ENCODE measurements at regions not wholly inside any gene's neighbourhood (a gene's known extent, or its start where the extent isn't known, plus 50 kb on each side); places are given as distances from the start of the nearest gene placed in this dataset.
"Not testable (repeated sequence)": the region's sequence is repeated elsewhere in the genome, so short reads cannot be mapped to it uniquely, and the experiment has no call there.

DNA sequence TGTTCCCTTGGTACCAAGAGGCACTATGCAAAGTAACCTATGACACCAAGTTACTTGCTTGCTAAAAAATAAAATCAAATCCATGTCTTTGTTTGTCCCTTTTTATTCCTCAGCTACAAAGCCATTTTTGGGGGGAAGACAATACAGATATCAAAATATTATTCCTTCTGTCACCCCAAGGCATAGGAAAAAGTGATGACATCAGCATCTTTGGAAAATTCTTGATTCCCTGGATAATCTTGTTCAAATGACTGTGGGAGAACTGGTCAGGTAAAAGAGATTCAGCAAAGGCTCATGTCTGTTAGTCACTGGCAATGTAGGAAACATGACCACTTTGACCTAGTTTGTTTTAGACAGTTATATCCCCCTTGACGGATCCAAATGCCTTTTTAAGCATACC, 373.1 kb downstream of the MAT2B start:
- DNase-seq (ENCODE audit: low read depth) = no peak

DNA sequence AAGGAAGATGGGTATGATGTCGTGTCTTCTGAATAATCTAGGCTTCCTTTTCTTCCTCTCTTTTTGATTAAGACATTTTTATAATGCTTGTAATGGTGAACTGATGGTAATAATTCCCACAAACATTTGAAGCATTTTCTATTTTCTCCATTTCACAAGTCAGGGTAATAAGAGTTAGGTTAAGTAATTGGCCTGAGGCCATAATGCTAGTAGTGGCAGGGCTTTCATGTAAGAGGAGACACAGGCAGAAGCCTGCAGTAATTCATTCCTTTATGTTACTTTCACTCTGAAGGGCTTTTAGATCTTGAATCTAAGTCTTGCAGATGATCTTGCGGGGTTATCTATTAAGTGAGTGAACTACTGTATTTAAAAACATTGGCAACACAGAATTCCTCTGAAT, 374.9 kb downstream of the MAT2B start:
- DNase-seq (ENCODE audit: low read depth) = no peak

DNA sequence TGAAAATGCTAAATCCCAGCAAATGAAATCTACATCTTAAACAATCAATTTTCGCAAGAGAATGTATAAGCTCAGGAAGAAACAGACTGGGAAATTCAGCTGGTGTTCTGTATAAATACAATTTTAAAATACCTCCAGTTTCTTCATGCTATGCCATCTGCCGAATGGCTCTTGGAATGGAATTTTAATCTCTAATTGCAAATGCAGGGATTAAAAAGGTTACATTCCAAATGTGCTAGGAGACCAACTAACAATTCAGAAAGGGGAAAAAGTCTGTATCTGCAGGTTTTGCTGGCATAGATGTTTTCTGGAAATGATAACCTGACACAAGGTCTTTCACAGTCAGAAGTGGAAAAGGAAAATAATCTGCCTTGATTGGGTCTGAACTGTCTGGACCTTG, 379.7 kb downstream of the MAT2B start:
- no peak for DNase-seq (ENCODE audit: low read depth)

DNA sequence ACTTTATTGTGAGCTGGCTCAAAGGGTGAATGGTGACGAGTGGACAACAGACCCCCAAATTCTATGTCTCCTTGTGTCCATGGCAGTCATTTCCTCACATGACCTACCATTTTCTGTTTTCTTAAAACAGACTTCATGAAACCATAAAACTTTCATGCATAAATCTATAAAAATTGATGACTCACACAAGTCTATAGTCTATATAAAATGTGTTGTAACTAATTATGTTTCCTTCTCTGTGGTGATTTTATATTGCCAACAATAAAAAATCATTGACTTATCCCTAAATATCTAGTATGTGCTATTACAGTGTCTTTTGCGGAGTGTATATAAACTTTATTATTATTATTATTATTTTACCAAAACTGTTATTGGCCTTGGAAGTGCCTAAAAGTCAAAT, 382.4 kb downstream of the MAT2B start:
- DNase-seq (ENCODE audit: low read depth) = no peak

DNA sequence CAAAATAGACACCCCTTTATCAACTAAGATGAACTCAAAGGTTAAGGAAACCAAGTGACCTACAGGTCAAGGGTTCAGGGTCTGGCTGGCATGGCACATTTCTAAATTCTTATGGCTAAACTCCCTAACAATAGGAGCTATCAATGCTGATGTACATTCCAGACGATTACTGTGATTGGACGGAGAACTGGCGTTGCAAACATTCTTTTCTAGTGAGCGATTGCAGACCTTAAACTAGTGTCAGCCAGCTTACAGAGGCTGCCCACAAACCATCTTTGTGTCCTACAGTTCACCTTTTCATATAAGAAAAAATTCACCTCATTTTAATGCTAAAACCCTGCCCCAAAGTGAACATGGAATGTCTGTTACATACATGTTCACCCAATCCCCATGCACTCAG, 382.9 kb downstream of the MAT2B start:
- DNase-seq (ENCODE audit: low read depth) = no peak

DNA sequence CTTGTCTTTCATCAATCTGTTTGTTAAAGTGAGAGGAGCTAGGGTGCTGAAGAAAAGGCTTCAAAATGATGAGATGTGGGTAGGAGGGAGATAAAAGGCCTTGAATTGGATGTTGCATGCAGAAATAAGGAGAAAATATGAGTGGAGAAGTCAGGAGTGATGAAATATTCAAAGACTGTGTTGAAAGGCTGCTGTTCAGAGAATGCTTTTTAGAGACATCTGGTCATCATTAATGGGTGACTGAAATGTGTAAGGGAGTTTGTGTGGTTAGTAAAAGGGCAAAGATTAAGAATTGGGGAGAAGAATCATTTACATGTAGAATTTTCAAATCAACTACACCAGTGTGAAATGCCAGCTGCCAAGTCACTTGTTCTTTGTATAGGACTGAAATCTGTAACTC, 383.9 kb downstream of the MAT2B start:
- no peak for DNase-seq (ENCODE audit: low read depth)

DNA sequence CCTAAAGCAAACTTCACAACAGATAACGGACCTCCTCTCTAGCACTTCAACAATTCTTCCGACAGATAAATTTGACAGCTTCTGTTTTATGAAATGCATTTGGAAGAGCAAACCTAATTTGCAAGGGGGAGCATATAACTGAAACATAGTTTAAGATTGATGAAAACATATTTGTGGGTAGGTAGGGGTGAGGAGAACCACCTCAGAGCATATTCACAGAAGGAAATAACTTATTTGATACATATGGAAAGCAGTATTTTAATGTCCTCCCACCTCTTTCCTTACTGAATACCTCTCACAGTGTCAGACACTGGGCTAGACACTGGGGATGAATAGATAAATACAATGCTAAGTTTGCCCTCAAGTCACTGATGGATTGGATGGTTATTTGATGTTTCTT, 384.8 kb downstream of the MAT2B start:
- no peak for DNase-seq (ENCODE audit: low read depth)

DNA sequence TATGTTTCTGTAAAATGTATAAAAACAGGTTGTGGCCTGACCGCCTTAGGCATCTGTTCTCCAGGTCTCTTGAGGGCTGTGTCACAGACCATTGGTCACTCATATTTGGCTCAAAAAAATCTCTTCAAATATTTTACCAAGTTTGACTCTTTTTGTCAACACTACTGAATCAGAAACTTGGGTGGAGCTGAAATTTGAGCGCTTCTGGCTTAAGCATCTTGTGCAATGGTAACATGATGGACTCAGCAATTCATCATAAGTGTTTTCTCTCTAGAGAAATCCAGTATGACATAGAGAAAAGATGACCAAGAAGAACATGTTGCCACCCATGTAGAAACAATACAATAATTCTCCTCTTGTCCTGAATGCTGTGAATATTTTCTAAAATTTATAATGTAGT, 387.9 kb downstream of the MAT2B start:
- no peak for DNase-seq (ENCODE audit: low read depth)

DNA sequence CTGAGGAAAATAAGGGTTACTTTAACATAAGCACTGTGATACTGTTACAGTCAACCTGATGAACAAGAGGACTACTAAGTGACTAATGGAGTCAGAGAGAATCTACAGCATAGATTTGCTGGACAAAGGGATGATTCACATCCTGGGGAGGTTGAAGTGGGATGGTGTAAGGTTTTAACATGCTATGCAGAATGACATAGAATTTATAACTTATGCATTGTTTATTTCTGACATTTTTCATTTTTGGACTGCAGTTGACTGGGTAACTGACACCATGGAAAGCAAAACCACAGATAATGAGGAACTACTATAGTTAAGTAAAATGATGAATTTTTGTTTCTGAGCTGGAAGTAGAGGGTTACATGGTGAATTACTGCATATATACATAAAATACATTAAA, 389.2 kb downstream of the MAT2B start:
- DNase-seq (ENCODE audit: low read depth) = no peak

DNA sequence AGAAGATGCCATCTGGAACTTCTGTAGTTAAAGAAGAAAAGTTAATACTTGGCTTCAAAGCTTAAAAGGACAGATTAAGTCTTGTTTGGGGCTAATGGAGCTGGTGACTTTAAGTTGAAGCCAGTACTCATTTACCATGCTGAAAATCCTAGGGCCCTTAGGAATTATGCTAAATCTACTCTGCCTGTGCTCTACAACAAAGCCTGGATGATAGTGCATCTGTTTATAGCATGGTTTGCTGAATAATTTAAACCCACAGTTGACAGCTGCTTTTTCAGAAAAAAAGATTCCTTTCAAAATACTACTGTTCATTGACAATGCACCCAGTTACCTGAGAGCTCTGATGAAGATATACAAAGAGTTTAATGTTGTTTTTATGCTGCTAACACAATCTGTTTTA, 393.5 kb downstream of the MAT2B start:
- no peak for DNase-seq (ENCODE audit: low read depth)

DNA sequence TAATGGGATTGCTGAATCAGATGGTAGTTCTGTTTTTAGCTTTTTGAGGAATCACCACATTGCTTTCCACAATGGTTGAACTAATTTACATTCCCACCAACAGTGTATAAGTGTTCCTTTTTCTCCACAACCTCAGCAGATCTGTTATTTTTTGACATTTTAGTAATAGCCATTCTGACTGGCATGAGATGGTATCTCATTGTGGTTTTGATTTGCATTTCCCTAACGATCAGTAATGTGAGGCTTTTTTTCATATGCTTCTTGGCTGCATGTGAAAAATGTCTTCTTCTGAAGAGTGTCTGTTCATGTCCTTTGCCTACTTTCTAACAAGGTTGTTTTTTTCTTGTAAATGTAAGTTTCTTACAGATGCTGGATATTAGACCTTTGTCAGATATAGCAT, 402.4 kb downstream of the MAT2B start:
- not testable (repeated sequence) for DNase-seq (ENCODE audit: low read depth)

DNA sequence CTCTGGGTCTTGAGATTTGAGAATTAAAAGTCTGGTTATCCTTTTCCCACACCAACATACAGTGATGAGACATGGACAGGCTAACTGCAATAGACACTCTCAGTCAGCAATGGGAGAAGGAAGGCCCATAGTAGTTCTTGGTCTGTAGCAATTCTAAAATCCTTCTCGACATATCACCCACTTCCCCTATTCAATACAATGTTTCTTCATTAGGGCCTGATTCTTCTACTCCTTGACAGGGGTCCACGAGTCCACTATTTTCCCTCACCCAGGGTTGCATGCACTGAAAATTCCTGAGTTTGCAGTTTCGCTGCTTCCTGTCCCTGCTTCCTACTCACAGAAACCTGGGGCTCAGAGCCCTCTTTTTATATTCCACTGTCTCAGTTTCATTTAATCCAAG, 402.8 kb downstream of the MAT2B start:
- no peak for DNase-seq (ENCODE audit: low read depth)

DNA sequence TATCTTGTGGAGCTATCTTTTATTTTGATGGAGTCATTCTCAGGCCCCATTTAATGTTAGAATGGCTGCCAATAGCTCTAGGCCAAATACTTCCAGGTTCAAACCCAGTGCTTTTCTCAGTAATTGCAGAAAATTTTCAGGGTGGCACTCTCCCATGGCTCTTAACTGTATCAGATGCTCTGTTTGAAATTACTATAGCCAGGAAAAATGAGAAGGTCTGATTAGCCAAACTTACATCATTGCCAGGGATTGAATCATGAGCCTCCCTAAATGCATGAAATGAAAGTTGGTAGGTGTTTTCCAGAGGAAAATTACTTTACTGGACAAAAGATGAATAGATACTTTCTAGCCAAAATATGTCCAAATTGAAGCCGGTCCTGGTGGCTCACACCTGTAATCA, 404.8 kb downstream of the MAT2B start:
- no peak for DNase-seq (ENCODE audit: low read depth)

DNA sequence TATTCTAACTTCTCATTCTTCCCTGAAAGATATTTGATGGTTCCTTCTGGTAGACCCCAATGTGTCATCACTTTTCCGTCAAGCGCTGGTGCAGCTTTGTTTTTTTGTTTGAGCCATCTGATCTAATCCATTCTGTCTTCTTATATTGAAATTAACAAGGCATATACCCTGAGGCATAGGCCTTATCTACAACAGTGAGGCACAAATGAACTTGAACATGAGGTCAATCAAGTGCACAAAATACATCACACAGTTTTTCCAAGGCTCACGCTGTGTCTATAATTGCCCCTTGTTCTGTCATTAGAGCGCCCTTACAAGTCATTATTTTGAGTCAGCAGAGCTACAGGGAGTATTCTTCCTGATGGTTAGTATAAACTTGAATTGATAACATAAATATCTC, 406.6 kb downstream of the MAT2B start:
- DNase-seq (ENCODE audit: low read depth) = no peak

DNA sequence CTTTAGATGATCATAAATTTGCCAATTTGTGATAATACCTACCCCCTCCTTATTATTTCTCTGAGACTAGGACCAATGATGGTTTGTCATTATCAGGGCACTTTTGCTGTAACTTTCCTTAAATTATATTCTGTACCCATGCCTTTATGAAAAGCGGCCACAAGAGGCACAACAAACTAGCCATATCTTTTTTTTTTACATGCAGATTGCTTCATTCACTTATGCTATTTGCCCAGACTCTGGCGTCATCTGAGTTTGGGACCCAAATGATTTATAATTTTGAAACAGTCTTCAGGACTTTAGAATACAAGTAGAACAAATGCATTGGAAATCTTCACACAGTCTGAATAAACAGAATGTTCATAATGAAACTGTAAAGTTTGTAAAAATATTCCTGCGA, 408.1 kb downstream of the MAT2B start:
- no peak for DNase-seq (ENCODE audit: low read depth)

DNA sequence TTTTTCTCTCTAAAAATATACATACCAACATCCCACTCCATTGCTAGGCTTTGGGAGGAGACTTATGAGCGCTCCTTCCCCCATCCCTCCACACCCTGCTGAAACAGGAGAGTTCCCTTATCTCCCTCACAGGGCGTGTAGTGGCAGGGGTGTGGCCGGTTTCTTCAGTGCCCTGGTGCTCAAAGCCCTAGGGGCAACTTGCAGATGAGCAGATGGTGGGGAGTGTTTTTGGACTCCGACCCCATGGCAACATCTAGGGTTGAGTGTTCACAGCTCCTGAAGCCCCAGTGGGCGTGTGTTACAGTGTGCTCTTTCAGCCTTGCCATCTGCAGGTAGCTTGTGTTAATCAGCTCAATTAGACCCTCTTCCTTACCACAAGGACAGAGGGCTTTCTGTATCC, 409.5 kb downstream of the MAT2B start:
- DNase-seq (ENCODE audit: low read depth) = no peak

DNA sequence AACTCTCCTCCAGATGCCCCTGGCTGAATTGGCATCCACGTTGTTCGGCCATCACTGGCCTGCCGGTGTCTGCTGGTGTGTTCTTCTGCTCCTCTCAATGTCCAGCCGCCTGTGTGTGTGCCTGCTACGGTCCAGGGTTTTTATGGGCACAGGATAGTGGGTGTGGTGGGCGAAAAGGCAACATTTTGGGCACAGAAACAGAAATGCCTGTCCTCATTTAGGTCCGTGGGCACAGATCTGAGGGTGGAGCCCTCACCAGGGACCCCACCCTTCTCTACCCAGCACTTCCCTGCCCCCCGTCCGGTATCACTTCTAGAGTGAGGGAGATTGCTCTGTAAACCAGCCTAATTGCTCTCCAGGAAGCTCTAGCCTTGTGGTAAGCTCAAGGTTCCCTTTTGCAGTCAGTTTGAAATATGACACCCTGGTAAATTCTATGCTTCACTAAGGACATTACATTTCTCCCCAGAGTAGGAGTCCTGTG, 410.1 kb downstream of the MAT2B start:
- DNase-seq (ENCODE audit: low read depth) = no peak

DNA sequence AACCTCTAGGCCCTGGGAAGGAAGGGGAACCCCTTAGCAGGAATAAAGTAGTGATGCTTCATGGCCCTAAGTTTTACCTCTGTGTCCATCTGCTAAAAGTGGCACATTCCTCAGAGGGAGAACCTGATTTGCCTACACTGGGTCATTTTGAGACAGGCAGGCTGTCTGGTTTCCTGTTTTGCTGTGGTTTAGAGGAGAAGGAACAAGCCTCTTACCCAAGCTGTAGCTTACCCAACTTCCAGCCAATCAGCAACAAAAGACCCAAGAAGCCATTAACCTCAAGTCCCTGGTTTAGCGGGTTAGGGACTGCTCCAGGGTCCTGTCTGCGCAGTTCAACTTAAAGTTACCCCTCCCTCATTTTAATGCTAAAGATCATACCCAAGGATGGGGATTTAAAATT, 411.0 kb downstream of the MAT2B start:
- DNase-seq (ENCODE audit: low read depth) = no peak

DNA sequence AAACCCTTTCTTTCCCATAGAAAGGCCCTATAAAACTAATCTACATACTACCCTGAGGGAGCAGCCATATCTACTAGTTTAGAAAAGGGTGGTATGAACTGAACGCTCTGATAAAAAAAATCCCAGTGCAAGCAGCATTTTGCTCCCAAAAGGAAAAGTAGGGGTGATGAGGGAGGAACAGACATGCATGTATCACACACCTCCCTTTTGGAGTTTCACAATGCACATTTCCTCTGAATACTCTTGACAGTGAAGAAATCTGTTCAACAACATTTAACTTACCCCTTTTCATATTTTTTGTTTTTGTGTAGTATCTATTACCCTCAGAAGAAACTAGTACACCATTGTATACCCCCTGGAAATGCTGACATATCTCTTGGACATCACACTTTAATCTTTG, 411.4 kb downstream of the MAT2B start:
- no peak for DNase-seq (ENCODE audit: low read depth)

DNA sequence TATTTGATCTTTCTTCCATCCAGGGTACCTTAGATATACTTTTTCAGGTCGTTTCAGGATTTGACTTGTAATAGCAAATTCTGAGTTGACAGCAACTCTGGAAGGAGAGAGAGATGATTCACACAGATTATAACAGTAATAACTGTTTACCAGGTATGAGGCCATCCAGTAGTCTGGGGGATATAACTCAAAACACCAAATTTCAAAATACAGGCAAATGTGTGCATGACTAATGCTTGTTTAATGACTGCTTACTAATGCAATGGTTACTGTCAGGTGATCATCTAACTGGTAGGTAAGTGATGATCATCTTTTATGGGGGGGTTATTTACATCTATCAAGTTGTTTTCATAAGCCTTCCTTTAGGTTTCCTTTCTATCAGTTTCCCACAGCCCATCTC, 412.3 kb downstream of the MAT2B start:
- no peak for DNase-seq (ENCODE audit: low read depth)

DNA sequence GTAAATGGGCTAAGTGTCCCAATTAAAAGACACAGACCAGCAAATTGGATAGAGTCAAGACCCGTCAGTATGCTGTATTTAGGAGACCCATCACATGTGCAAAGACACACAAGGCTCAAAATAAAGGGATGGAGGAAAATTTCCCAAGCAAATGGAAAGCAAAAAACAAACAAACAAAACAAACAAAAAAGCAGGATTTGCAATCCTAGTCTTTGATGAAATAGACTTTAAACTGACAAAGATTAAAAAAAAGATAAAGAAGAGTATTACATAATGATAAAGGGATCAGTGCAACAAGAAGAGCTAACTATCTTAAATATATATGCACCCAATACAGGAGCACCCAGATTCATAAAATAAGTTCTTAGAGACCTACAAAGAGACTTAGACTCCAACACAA, 429.6 kb downstream of the MAT2B start:
- not testable (repeated sequence) for DNase-seq (ENCODE audit: low read depth)

DNA sequence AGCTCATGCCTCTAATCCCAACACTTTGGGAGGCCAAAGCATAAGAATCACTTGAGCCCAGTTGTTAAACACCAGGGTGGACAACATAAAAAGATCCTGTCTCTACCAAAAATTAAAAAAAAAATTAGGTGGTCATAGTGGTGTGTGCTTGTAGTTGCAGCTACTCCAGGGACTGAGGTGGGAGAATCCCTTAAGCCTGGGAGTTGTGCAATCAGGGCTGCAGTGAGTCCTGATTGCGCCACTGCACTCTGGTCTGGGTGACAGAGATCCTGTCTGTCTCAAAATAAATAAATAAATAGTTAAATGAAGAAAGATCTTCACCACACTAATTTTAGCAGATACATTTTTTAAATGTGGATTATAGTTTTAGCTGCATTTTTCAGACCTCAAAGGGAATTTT, 433.2 kb downstream of the MAT2B start:
- no peak for DNase-seq (ENCODE audit: low read depth)

DNA sequence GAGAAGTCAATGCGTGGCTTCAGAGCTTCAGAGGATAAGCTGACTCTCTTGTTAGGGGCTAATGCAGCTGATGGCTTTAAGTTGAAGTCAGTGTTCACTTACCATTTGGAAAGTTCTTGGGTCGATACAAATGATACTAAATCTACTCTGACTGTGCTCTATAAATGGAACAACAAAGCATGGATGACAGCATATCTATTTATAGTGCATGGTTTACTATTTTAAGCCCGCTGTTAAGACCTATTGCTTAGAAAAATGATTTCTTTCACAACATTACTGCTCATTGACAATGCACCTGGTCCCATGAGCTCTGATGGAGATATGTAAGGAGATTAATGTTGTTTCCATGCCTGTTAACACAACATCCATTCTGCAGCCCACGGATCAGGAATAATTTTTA, 435.7 kb downstream of the MAT2B start:
- DNase-seq (ENCODE audit: low read depth) = no peak

DNA sequence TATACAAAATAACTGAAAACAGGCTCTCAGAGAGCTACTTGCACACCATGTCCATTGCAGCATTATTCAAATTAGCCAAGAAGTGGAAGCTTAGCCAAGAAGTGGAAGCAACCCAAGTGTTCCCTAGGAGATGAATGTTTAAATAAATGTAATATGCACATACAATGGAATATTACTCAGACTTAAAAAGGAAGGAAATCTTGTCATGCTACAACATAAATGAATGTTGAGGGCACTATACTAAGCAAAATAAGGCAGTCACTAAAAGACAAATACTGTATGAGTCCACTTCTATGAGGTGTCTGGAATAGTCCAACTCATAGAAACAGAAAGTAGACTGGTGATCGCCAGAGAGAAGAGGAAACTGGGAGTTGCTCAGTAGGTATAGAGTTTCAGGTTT, 438.1 kb downstream of the MAT2B start:
- no peak for DNase-seq (ENCODE audit: low read depth)

DNA sequence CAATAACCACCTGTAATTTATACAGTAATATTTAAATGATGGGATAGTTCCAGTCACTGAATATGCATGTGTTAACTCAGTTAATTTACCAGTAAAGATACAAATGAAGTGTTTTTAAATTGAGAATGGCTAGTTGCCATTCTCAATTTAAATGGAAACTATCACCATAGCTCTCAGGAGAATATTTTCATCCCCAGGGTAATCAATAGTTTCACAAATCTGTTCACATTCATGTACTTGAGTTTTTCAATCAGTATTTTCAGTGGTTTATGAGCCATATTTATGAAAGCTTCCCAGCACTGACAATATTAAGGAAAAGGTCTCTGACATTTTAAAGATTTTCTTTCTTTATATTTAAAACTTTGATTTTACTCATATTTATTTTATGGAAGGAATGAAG, 439.3 kb downstream of the MAT2B start:
- DNase-seq (ENCODE audit: low read depth) = no peak

Data from LHCN-M2 (cell line).